Ishikawa (cell line): ENCODE measurements at regions not wholly inside any gene's neighbourhood (a gene's known extent, or its start where the extent isn't known, plus 50 kb on each side); places are given as distances from the start of the nearest gene placed in this dataset.

Experiments
- EP300 ChIP-seq: IDR thresholded peaks from 2 replicates; pipeline ENCODE4 v1.6.1; 2012; ENCODE audit warnings: borderline replicate concordance
- TAF1 ChIP-seq: IDR thresholded peaks from 2 replicates; pipeline ENCODE4 v1.6.1; 2012; ENCODE audit warnings: low read depth, mild to moderate bottlenecking
- TF ChIP-seq, protein P1 (sequence below): IDR thresholded peaks from 2 replicates; pipeline ENCODE4 v1.6.1; 2012

- no peak for TF ChIP-seq TAF1
- TF ChIP-seq EP300: no peak
- TF ChIP-seq, protein P1, sequence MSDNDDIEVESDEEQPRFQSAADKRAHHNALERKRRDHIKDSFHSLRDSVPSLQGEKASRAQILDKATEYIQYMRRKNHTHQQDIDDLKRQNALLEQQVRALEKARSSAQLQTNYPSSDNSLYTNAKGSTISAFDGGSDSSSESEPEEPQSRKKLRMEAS: no peak
Measured at GRCh38 chr13:100797921-100798320, 123.3 kb upstream of the TMTC4 start.
